GM10248 (cell line): ENCODE measurements at regions not wholly inside any gene's neighbourhood (a gene's known extent, or its start where the extent isn't known, plus 50 kb on each side); places are given as distances from the start of the nearest gene placed in this dataset.

Experiments used
- CTCF ChIA-PET: fragments of 300-600 bp; sonication (Branson Sonifier 250); formaldehyde crosslinking; extraction: SDS; loops from one replicate; lab custom pipeline; 2021; ENCODE audit warnings: antibody characterized with exemption; lab: Yijun Ruan, JAX
- POLR2A ChIA-PET: fragments of 350-650 bp; sonication (Branson Sonifier 250); formaldehyde crosslinking; extraction: SDS; loops from one replicate; lab custom pipeline; 2020; ENCODE audit warnings: antibody characterized with exemption; lab: Yijun Ruan, JAX
- DNase-seq: peaks from one replicate; pipeline ENCODE4 v3.0.0; 2012; ENCODE audit errors: extremely low spot score
- CTCF ChIP-seq: IDR thresholded peaks from 2 replicates; pipeline ENCODE4 v1.5.1; 2012; ENCODE audit warnings: mild to moderate bottlenecking, low read depth; ENCODE audit errors: extremely low read depth, missing control alignments, control extremely low read depth

DNA sequence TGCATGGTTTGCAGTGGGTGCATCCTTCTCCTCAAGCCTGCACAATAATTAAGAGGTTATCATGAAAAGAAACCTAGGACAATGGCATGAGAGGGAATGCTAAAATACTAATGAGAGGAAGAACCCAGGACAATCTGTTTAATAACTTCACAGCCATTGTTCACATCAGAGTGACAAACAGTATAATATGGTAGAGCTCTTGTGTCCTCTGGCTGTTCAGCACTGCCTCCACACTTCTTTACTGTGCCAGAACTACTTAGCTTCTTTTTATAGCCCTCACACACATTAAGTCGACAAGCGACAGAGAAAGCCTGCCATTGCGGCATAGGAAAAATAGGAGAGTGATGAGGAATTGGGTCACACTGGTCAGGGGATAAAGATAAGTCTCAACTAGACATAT, 65.0 kb upstream of the MEIS2 start:
- no peak for DNase-seq
- TF ChIP-seq CTCF: no peak
- ChIA-PET POLR2A (no interaction called here), CTCF (interaction anchor here (1.6 kb wide), 1 partner anchor 31 kb away, joined by 3 read pairs; no protein-coding TSS in a partner anchor)

DNA sequence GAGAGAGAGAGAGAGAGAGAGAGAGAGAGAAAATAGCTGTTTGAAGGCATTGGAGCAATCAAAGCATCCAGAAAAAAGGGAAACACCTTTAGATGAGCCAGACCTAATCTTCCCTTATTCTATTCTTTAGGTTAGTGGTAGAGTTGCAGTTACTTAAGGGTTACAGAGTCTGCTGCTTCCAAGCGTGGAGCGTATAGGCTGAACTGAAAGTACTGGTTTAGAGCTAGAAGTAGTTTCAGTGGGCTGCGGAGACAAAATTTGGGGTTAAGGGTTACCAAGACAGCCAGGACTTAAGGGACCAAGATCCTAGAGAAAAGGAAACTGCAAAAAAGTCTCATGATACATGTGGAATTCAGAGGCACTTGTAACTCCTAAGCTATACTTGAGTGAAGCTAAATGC, 66.1 kb upstream of the MEIS2 start:
- ChIA-PET CTCF (interaction anchor here (1.6 kb wide), 1 partner anchor 32 kb away, joined by 3 read pairs; no protein-coding TSS in a partner anchor), POLR2A (no interaction called here)
- no peak for DNase-seq
- no peak for TF ChIP-seq CTCF

DNA sequence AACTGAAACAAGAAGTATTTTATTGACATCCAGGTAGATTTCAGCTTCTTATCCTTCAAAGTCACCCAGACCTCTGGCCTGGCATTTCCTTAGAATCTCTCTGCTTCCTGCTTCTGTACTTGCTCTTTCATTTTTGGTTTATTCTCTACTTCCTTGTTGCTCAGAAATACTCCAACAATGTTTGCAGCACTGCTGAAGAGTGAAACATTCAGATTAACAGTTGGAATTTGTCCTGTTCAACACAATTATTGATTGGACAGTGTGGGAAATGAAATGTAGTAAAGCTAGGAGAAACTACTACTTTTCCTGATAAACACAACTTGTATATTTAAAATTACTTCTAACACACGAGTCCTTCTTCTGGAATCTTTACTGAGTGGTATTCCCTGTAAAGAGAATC, 81.0 kb upstream of the MEIS2 start:
- TF ChIP-seq CTCF: no peak
- ChIA-PET POLR2A (no interaction called here), CTCF (no interaction called here)
- no peak for DNase-seq

DNA sequence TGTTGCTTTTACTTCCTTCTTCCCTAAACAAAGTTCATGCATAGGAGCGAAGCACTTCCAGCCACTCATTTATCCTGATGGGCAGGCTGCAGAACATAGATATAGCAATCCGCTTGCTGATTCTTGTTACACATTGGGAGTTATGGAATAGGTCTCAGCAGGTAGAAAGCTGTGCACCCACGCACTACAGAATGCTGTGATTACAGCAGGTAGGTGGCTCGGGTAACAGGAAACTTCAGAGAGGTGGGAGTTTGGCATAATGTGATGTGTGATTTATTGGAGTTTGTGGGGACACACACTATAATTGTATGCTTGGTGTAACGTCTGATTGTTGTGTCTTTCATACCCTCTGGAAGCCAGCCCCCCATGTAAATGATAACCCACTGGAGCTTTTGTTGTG, 99.2 kb upstream of the MEIS2 start:
- ChIA-PET POLR2A (no interaction called here), CTCF (no interaction called here)
- no peak for DNase-seq
- TF ChIP-seq CTCF: no peak

DNA sequence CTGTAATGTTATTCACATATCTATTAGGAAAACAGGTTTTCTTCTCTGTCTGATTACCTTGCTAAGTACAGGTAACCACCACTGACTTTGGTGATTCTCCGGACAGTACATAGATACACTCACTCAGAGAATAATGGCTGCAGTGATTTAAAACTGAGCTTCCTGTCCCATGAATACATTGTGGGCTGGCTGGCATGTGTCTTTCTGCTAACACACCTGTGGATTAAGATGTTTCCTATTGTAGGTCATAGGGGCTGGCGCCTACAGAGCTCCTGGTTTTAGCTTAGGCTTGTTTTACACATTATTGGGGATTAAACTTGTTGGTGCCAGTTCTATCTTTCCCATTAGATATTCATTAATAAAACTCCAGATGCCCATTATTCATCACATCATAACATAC, 102.7 kb upstream of the MEIS2 start:
- TF ChIP-seq CTCF: no peak
- ChIA-PET POLR2A (no interaction called here), CTCF (interaction anchor here (1.1 to 1.2 kb wide), 2 partner anchors 15 to 688 kb away, joined by 3 to 7 read pairs; no protein-coding TSS in a partner anchor)
- DNase-seq: no peak

- ChIA-PET CTCF (no interaction called here), POLR2A (no interaction called here)
- no peak for TF ChIP-seq CTCF
- DNase-seq: no peak
These were observed 104.3 kb upstream of the MEIS2 start for GRCh38 chr15:37204692-37205091.

- DNase-seq: no peak
- TF ChIP-seq CTCF: no peak
- ChIA-PET CTCF (no interaction called here), POLR2A (no interaction called here)
These were observed 106.3 kb upstream of the MEIS2 start for GRCh38 chr15:37206690-37207089.
